ENCODE measurements at regions not wholly inside any gene's neighbourhood (a gene's known extent, or its start where the extent isn't known, plus 50 kb on each side); places are given as distances from the start of the nearest gene placed in this dataset.

DNA sequence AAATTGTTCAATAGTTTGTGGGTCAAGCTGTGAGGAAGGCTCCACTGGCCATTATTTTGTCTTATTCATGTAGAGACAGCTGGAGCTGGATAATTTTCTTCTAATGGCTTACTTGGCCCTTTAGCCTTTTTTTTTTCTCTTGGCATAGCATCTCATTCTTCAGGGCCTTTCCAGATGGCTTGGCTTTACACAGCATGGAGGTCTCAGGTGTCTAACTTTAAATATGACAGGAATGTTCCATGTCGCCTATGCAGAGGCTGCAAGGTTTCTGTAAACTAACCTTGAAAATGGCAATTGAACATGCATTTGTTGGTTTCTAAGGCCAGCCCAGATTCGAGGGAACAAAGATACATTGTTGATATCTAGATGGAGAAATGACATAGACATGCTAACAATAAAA, 247.9 kb upstream of the CNTN5 start:
- Histone ChIP-seq H4K20me1 (ENCODE audit: control insufficient read depth, insufficient read depth, insufficient read length) (no peaks in the 10 kb centered on the region), H3K23ac (ENCODE audit: insufficient read length, low read depth, low read length) (no peak overlapping the region), H3K56ac (ENCODE audit: insufficient read length, low read depth, low read length) (no peak overlapping the region), H3K4ac (ENCODE audit: low read depth, low read length) (no peak overlapping the region), H2BK15ac (ENCODE audit: low read depth, low read length) (no peak overlapping the region), H3K27ac (ENCODE audit: insufficient read length, low read depth, low read length) (no peak overlapping the region), H4K91ac (ENCODE audit: insufficient read length, low read depth, low read length) (no peak overlapping the region), H3K79me1 (ENCODE audit: insufficient read depth, low read depth, low read length, poor library complexity, severe bottlenecking) (no peaks in the 10 kb centered on the region), H3K23me2 (ENCODE audit: insufficient read length, low read depth, low read length, poor library complexity, severe bottlenecking) (no peaks in the 10 kb centered on the region), H4K5ac (ENCODE audit: insufficient read length, low read depth, low read length) (no peak overlapping the region), H2AK5ac (ENCODE audit: insufficient read length, low read length) (no peak overlapping the region), H3K27me3 (ENCODE audit: insufficient read depth, low read length) (no peaks in the 10 kb centered on the region), H3K4me1 (ENCODE audit: insufficient read depth, low read length) (no peaks in the 10 kb centered on the region), H3K18ac (ENCODE audit: insufficient read length, low read depth, low read length) (no peak overlapping the region), H3K9me3 (ENCODE audit: control insufficient read depth, low read depth, low read length) (no peaks in the 10 kb centered on the region), H2AFZ (ENCODE audit: low read length) (no peak overlapping the region), H3K14ac (ENCODE audit: insufficient read depth, low read length) (no peak overlapping the region), H3K79me2 (ENCODE audit: insufficient read depth, low read length) (no peaks in the 10 kb centered on the region), H3K9ac (ENCODE audit: extremely low read depth, insufficient read length, low read length) (no peak overlapping the region), H2BK5ac (ENCODE audit: insufficient read length, low read length) (no peak overlapping the region), H2BK20ac (ENCODE audit: low read depth, low read length, poor library complexity, severe bottlenecking) (no peak overlapping the region), H3T11ph (ENCODE audit: low read length) (no peak overlapping the region), H2BK12ac (ENCODE audit: insufficient read length, low read depth, low read length) (no peak overlapping the region), H2BK120ac (ENCODE audit: low read depth, low read length, poor library complexity, severe bottlenecking) (no peak overlapping the region), H3K4me2 (ENCODE audit: insufficient read depth, insufficient read length, low read length) (no peak overlapping the region), H4K8ac (replicated peaks; ENCODE audit: insufficient read length, low read depth, low read length) (no peak overlapping the region)
- H3K27ac Mint-ChIP-seq = no peak overlapping the region
- no peaks in the 10 kb centered on the region for H3K27me3 Mint-ChIP-seq (ENCODE audit: low read depth)
- no peak for DNase-seq
- peaks cover 25 to 28% of the 10 kb centered on the region in 2 experiments; a peak in 4 of 5 replicates for H3K9me3 Mint-ChIP-seq
- H3K4me1 Mint-ChIP-seq = no peaks in the 10 kb centered on the region
- TF ChIP-seq, protein P1, sequence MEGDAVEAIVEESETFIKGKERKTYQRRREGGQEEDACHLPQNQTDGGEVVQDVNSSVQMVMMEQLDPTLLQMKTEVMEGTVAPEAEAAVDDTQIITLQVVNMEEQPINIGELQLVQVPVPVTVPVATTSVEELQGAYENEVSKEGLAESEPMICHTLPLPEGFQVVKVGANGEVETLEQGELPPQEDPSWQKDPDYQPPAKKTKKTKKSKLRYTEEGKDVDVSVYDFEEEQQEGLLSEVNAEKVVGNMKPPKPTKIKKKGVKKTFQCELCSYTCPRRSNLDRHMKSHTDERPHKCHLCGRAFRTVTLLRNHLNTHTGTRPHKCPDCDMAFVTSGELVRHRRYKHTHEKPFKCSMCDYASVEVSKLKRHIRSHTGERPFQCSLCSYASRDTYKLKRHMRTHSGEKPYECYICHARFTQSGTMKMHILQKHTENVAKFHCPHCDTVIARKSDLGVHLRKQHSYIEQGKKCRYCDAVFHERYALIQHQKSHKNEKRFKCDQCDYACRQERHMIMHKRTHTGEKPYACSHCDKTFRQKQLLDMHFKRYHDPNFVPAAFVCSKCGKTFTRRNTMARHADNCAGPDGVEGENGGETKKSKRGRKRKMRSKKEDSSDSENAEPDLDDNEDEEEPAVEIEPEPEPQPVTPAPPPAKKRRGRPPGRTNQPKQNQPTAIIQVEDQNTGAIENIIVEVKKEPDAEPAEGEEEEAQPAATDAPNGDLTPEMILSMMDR (conservative IDR thresholded peaks at IDR 0.05) = no peak
- no peak overlapping the region for H3K4me3 Mint-ChIP-seq
- WGBS (ENCODE audit: extremely low coverage, insufficient read length, low lambda C conversion rate) = no CpG with 5 or more reads among the region's 2 CpGs
- H3K36me3 Mint-ChIP-seq (ENCODE audit: insufficient read depth in 1 of 3, low read depth in 3 of 3) = peaks cover 1 to 18% (median 6%) of the 10 kb centered on the region in 3 experiments; a peak in 5 of 7 replicates
